ENCODE measurements at regions not wholly inside any gene's neighbourhood (a gene's known extent, or its start where the extent isn't known, plus 50 kb on each side); places are given as distances from the start of the nearest gene placed in this dataset.

- Histone ChIP-seq H3K36me3 (ENCODE audit: control insufficient read depth, insufficient read depth, low read length) (no peaks in the 10 kb centered on the region), H3K27ac (ENCODE audit: low read depth, low read length) (no peak overlapping the region), H3K27me3 (ENCODE audit: control insufficient read depth, insufficient read depth, low read length) (no peaks in the 10 kb centered on the region; the same call in 1 of the 2 replicates), H3K9me3 (ENCODE audit: control insufficient read depth, insufficient read depth, low read depth, low read length) (no peaks in the 10 kb centered on the region), H3K4me1 (ENCODE audit: control insufficient read depth, insufficient read depth, low read length) (peaks cover 33% of the 10 kb centered on the region), H3K9ac (ENCODE audit: low read length) (no peak overlapping the region), H3K4me3 (ENCODE audit: low read depth, low read length) (no peak overlapping the region)
Observed at GRCh38 chr18:21996351-21996826, 173.0 kb upstream of the GATA6 start.

DNA sequence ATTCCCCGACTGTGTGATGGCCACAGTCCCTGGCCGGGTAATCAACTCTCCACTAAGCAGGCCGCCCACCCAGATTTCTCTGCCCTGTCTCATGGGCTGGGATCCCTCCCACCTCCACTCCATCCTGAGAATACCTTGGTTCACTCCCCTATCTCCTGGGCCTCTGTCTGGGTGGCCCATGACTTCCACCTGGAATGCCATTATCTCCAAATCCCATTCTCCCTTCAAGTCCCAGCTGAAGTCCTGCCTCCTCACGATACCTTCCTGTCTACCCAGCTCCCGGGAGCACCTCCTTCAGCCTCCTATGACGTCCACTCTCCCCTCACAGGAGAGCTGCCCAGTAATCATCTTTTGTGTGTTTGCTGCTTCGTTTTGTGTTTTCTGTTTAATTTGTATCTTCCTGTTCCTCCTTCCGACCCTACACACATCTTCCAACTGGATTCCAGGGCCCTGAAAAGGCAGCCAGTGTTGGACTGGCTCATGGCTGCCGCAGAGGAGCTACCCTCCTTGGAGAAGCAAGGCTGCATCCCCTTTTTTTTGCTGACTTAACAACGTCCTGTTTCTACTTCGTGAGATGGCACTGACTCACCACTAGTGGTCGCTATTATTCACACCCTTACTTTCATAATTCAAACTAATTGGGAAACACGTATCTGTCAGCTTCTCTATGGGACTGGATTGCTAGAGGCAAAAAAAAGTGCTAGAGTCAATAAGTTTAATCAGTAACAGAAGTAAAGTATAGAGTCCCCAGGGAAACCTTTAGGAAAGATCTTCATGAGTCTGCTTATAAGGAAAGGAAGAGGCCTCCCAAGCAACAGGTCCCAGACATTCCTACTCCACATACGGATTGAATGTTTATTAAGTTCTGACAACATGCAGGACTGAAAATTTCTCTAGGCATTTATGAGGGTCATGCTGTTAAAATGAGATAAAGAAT lies 171.9 kb upstream of the GATA6 start:
- H3K4me1 ChIP-seq (ENCODE audit: control insufficient read depth, insufficient read depth, low read length), result peaks cover 22% of the 10 kb centered on the region
- no peaks in the 10 kb centered on the region; the same call in 1 of the 2 replicates for H3K27me3 ChIP-seq (ENCODE audit: control insufficient read depth, insufficient read depth, low read length)
- H3K4me3 ChIP-seq (ENCODE audit: low read depth, low read length), result no peak overlapping the region
- H3K9ac ChIP-seq (ENCODE audit: low read length), result no peak overlapping the region
- no peaks in the 10 kb centered on the region for H3K9me3 ChIP-seq (ENCODE audit: control insufficient read depth, insufficient read depth, low read depth, low read length)
- no peaks in the 10 kb centered on the region for H3K36me3 ChIP-seq (ENCODE audit: control insufficient read depth, insufficient read depth, low read length)
- H3K27ac ChIP-seq (ENCODE audit: low read depth, low read length), result no peak overlapping the region

GRCh38 chr18:21998486-21998885 lies 170.9 kb upstream of the GATA6 start:
- H3K36me3 ChIP-seq (ENCODE audit: control insufficient read depth, insufficient read depth, low read length), result no peaks in the 10 kb centered on the region
- no peak overlapping the region for H3K9ac ChIP-seq (ENCODE audit: low read length)
- H3K9me3 ChIP-seq (ENCODE audit: control insufficient read depth, insufficient read depth, low read depth, low read length), result no peaks in the 10 kb centered on the region
- H3K4me3 ChIP-seq (ENCODE audit: low read depth, low read length), result no peak overlapping the region
- H3K27me3 ChIP-seq (ENCODE audit: control insufficient read depth, insufficient read depth, low read length), result no peaks in the 10 kb centered on the region; the same call in 1 of the 2 replicates
- H3K4me1 ChIP-seq (ENCODE audit: control insufficient read depth, insufficient read depth, low read length), result peaks cover 19% of the 10 kb centered on the region; the same call in 1 of the 2 replicates
- no peak overlapping the region for H3K27ac ChIP-seq (ENCODE audit: low read depth, low read length)

- H3K9me3 ChIP-seq (ENCODE audit: control insufficient read depth, insufficient read depth, low read depth, low read length), result no peaks in the 10 kb centered on the region
Observed at GRCh38 chr18:22001912-22002487, 167.4 kb upstream of the GATA6 start.

DNA sequence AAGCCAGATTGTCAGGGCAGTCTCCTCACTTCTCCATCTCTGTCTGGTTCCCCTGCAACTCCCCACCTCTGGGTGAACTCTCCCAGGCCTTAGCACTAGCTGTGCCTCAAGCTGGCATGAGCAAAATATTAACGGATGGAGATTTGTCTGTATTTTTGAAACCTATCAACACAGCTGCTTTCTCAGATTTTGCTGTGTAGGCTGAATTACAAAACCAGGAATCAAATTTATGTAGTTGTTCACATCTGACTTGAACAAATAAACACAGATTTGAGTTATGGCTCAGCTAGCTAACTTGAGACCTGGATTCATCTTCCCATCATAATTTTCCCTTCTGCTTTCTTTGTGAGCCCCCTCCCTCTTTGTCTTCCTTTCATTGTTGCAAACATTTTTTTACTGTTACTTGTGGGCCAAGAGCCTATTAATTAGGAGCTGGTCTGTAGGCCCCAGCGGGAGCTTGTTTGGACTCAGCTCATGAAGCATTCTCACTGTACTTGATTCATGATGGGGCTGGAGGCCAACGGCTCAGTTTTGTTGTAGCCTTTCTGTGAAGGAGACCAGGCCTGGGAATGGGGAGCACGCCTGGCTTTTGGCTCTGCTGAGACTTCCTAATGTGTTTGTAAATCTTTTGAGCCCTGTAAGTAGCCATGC lies 164.1 kb upstream of the GATA6 start:
- Histone ChIP-seq H3K36me3 (ENCODE audit: control insufficient read depth, insufficient read depth, low read length) (no peaks in the 10 kb centered on the region), H3K4me1 (ENCODE audit: control insufficient read depth, insufficient read depth, low read length) (no peaks in the 10 kb centered on the region), H3K9ac (ENCODE audit: low read length) (no peak overlapping the region), H3K4me3 (ENCODE audit: low read depth, low read length) (no peak overlapping the region), H3K27me3 (ENCODE audit: control insufficient read depth, insufficient read depth, low read length) (no peaks in the 10 kb centered on the region), H3K9me3 (ENCODE audit: control insufficient read depth, insufficient read depth, low read depth, low read length) (peaks cover 5% of the 10 kb centered on the region), H3K27ac (ENCODE audit: low read depth, low read length) (no peak overlapping the region; the same call in 1 of the 2 replicates)

More at GRCh38 chr18:22001912-22002487, 167.4 kb upstream of the GATA6 start:
- Histone ChIP-seq H3K27ac (ENCODE audit: low read depth, low read length) (no peak overlapping the region), H3K4me1 (ENCODE audit: control insufficient read depth, insufficient read depth, low read length) (peaks cover 11% of the 10 kb centered on the region; the same call in 1 of the 2 replicates), H3K4me3 (ENCODE audit: low read depth, low read length) (no peak overlapping the region), H3K27me3 (ENCODE audit: control insufficient read depth, insufficient read depth, low read length) (no peaks in the 10 kb centered on the region), H3K36me3 (ENCODE audit: control insufficient read depth, insufficient read depth, low read length) (no peaks in the 10 kb centered on the region), H3K9ac (ENCODE audit: low read length) (no peak overlapping the region)

DNA sequence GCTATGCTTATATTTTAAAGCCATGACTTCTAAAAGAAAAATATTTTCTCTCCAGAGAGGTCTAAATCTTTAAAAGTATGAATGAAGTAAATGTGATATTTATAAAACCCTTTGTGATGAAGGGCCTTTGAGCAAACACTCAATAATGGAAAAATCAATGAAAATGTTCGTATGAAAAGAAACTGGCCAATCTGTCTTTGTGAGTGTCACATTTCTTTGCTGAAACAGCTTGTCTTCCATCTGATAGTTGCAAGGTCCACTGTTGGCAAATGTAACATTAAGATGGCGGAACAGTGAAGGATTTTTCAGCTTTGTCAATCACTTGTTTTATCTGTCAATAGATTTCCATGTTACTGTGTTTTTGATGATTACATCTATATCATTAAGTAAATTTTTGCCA lies 162.9 kb upstream of the GATA6 start:
- H3K9ac ChIP-seq (ENCODE audit: low read length), result no peak overlapping the region
- H3K4me3 ChIP-seq (ENCODE audit: low read depth, low read length), result no peak overlapping the region
- H3K27ac ChIP-seq (ENCODE audit: low read depth, low read length), result no peak overlapping the region
- no peaks in the 10 kb centered on the region for H3K27me3 ChIP-seq (ENCODE audit: control insufficient read depth, insufficient read depth, low read length)
- peaks cover 5% of the 10 kb centered on the region for H3K9me3 ChIP-seq (ENCODE audit: control insufficient read depth, insufficient read depth, low read depth, low read length)
- H3K4me1 ChIP-seq (ENCODE audit: control insufficient read depth, insufficient read depth, low read length), result no peaks in the 10 kb centered on the region
- H3K36me3 ChIP-seq (ENCODE audit: control insufficient read depth, insufficient read depth, low read length), result no peaks in the 10 kb centered on the region

DNA sequence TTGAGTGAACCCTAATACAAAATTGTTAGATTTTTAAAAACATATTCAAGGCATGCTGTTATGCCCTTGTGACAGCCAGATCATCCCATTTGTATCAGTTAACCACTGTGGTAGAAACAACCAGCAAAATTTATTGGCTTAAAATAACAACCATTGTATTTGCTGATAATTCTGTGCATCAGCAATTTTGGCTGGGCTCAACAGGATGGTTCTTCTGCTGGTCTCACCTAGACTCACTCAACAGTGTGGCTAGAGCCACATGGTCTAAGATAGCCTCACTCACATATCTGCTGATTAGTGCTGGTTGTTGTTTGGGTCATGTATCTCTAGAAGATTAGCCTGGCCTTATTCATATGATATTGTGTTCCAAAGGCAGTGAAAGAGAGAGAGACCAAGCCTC lies 160.1 kb upstream of the GATA6 start:
- Histone ChIP-seq H3K4me1 (ENCODE audit: control insufficient read depth, insufficient read depth, low read length) (no peaks in the 10 kb centered on the region), H3K27ac (ENCODE audit: low read depth, low read length) (no peak overlapping the region), H3K9ac (ENCODE audit: low read length) (no peak overlapping the region), H3K9me3 (ENCODE audit: control insufficient read depth, insufficient read depth, low read depth, low read length) (peaks cover 10% of the 10 kb centered on the region), H3K4me3 (ENCODE audit: low read depth, low read length) (no peak overlapping the region), H3K27me3 (ENCODE audit: control insufficient read depth, insufficient read depth, low read length) (no peaks in the 10 kb centered on the region), H3K36me3 (ENCODE audit: control insufficient read depth, insufficient read depth, low read length) (no peaks in the 10 kb centered on the region)

- H3K27ac ChIP-seq (ENCODE audit: low read depth, low read length), result no peak overlapping the region
- peaks cover 10% of the 10 kb centered on the region for H3K9me3 ChIP-seq (ENCODE audit: control insufficient read depth, insufficient read depth, low read depth, low read length)
- H3K36me3 ChIP-seq (ENCODE audit: control insufficient read depth, insufficient read depth, low read length), result no peaks in the 10 kb centered on the region
- no peak overlapping the region for H3K9ac ChIP-seq (ENCODE audit: low read length)
- H3K4me1 ChIP-seq (ENCODE audit: control insufficient read depth, insufficient read depth, low read length), result no peaks in the 10 kb centered on the region
- no peak overlapping the region for H3K4me3 ChIP-seq (ENCODE audit: low read depth, low read length)
- no peaks in the 10 kb centered on the region for H3K27me3 ChIP-seq (ENCODE audit: control insufficient read depth, insufficient read depth, low read length)
Observed at GRCh38 chr18:22013993-22014392, 155.4 kb upstream of the GATA6 start.

DNA sequence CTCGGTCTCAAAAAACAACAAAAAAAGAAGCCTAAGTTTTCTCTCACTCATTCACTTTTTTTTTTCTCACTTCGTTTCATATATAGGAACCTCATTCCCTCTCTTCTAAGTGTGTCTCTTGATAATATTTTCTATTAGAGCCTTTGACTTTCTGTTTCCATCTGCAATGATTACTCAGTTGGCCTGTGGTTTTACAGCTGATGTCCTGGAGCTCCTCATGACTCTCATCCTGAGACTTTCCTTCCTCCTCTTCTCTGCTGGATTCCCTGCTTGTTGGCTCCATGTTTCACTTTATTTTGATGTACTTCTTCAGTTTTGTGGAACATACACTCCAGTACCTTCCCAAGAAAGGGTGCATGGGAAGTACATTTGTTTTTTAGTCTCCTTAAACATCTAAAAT lies 154.2 kb upstream of the GATA6 start:
- H3K9ac ChIP-seq (ENCODE audit: low read length), result no peak overlapping the region

GRCh38 chr18:22018366-22018765 lies 151.0 kb upstream of the GATA6 start:
- Histone ChIP-seq H3K4me1 (ENCODE audit: control insufficient read depth, insufficient read depth, low read length) (peaks cover 11% of the 10 kb centered on the region; the same call in 1 of the 2 replicates), H3K9me3 (ENCODE audit: control insufficient read depth, insufficient read depth, low read depth, low read length) (peaks cover 5% of the 10 kb centered on the region; the same call in 1 of the 2 replicates), H3K27ac (ENCODE audit: low read depth, low read length) (no peak overlapping the region), H3K36me3 (ENCODE audit: control insufficient read depth, insufficient read depth, low read length) (no peaks in the 10 kb centered on the region), H3K9ac (ENCODE audit: low read length) (no peak overlapping the region), H3K27me3 (ENCODE audit: control insufficient read depth, insufficient read depth, low read length) (no peaks in the 10 kb centered on the region), H3K4me3 (ENCODE audit: low read depth, low read length) (no peak overlapping the region)

More for the DNA sequence above, 154.2 kb upstream of the GATA6 start:
- no peak overlapping the region for H3K27ac ChIP-seq (ENCODE audit: low read depth, low read length)
- H3K4me1 ChIP-seq (ENCODE audit: control insufficient read depth, insufficient read depth, low read length), result peaks cover 2% of the 10 kb centered on the region; the same call in 1 of the 2 replicates
- no peaks in the 10 kb centered on the region for H3K27me3 ChIP-seq (ENCODE audit: control insufficient read depth, insufficient read depth, low read length)
- H3K4me3 ChIP-seq (ENCODE audit: low read depth, low read length), result no peak overlapping the region
- peaks cover 5% of the 10 kb centered on the region; the same call in 1 of the 2 replicates for H3K9me3 ChIP-seq (ENCODE audit: control insufficient read depth, insufficient read depth, low read depth, low read length)
- H3K36me3 ChIP-seq (ENCODE audit: control insufficient read depth, insufficient read depth, low read length), result no peaks in the 10 kb centered on the region

All from HUES6 (cell line).